ENCODE measurements at regions not wholly inside any gene's neighbourhood (a gene's known extent, or its start where the extent isn't known, plus 50 kb on each side); places are given as distances from the start of the nearest gene placed in this dataset.

- no peak overlapping the region for H3K4me3 ChIP-seq (replicated peaks in 1 of 2; ENCODE audit: low read depth in 1 of 2, low read length in 2 of 2)
- intact Hi-C loops (cut with micrococcal nuclease) = no loop called here
- RAD21 ChIA-PET (ENCODE audit: low non-redundant PET in 1 of 2, low total read pairs in 2 of 2, uncharacterized antibody in 2 of 2, unreplicated experiment in 2 of 2) = no interaction called here
- no peak overlapping the region for H3K4me2 ChIP-seq (ENCODE audit: low read length)
- no peaks in the 10 kb centered on the region for H4K20me1 ChIP-seq (ENCODE audit: insufficient read depth)
- H3K4me1 ChIP-seq (ENCODE audit: control insufficient read depth in 1 of 2, insufficient read depth in 2 of 2, low read length in 2 of 2) = peaks cover 0 to 3% of the 10 kb centered on the region in 2 experiments; a peak in 1 of 4 replicates
- ATAC-seq (no peak), DNase-seq (ENCODE audit: low read depth, low spot score) (no peak)
- H3K36me3 ChIP-seq (ENCODE audit: control insufficient read depth in 1 of 2, insufficient read depth in 2 of 2, low read length in 2 of 2) = no peaks in the 10 kb centered on the region
- BruUV-seq (replicated peaks) = no TSS peak
- no peaks in the 10 kb centered on the region for H3K9me2 ChIP-seq (ENCODE audit: insufficient read depth)
- peaks cover 12% of the 10 kb centered on the region for H3K27me3 ChIP-seq (ENCODE audit: insufficient read depth, low read length)
- H3K9me3 ChIP-seq (ENCODE audit: control insufficient read depth in 1 of 2, insufficient read depth in 1 of 2, low read depth in 1 of 2, low read length in 2 of 2) = no peaks in the 10 kb centered on the region
- POLR2A ChIA-PET = no interaction called here
- H2AFZ ChIP-seq (ENCODE audit: low read depth, low read length, poor library complexity, severe bottlenecking) = no peak overlapping the region
- CTCF ChIA-PET = no interaction called here
- no peak overlapping the region for H3K9ac ChIP-seq (ENCODE audit: low read length)
- H3K27ac ChIP-seq (ENCODE audit: low read depth, low read length) = no peak overlapping the region
- H3K79me2 ChIP-seq (ENCODE audit: insufficient read depth, low read length) = no peaks in the 10 kb centered on the region
- TF ChIP-seq SIN3A (IDR thresholded peaks at IDR 0.05; ENCODE audit: low read depth) = no peak
- TF ChIP-seq POLR2A (IDR thresholded peaks at IDR 0.05; ENCODE audit: borderline replicate concordance, extremely low read depth, insufficient read depth, insufficient read length) = no peak
- TF ChIP-seq, protein P1, sequence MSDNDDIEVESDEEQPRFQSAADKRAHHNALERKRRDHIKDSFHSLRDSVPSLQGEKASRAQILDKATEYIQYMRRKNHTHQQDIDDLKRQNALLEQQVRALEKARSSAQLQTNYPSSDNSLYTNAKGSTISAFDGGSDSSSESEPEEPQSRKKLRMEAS (IDR thresholded peaks at IDR 0.05) = no peak
These were observed 134.0 kb upstream of the CCDC68 start for GRCh38 chr18:55093295-55093694.

DNA sequence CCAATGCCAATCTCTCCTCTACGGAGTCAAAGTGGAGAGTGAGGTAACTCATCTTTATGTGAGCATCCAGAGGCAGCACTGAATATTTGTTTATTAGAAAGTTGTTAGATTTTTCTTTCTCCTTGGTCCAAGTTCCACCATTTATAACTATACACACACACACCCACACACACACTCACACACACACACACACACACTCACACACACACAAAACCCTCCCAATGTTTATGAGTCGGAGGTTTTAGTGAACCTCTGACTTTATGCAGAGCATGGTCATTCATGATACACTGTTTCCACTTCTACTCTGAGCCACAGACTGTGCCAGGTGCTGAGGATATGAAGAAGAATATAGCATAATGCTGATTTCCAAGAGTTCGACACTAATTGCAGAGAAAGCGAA is 132.9 kb upstream of the CCDC68 start:
- no peaks in the 10 kb centered on the region for H3K9me2 ChIP-seq (ENCODE audit: insufficient read depth)
- RAD21 ChIA-PET (ENCODE audit: low non-redundant PET in 1 of 2, low total read pairs in 2 of 2, uncharacterized antibody in 2 of 2, unreplicated experiment in 2 of 2) = no interaction called here

More for the DNA sequence above, 132.9 kb upstream of the CCDC68 start:
- Histone ChIP-seq H4K20me1 (ENCODE audit: insufficient read depth) (no peaks in the 10 kb centered on the region), H3K4me2 (ENCODE audit: low read length) (no peak overlapping the region), H3K36me3 (ENCODE audit: control insufficient read depth in 1 of 2, insufficient read depth in 2 of 2, low read length in 2 of 2) (no peaks in the 10 kb centered on the region), H3K9ac (ENCODE audit: low read length) (no peak overlapping the region), H3K4me1 (ENCODE audit: control insufficient read depth in 1 of 2, insufficient read depth in 2 of 2, low read length in 2 of 2) (no peaks in the 10 kb centered on the region; a peak in 1 of 4 replicates), H3K4me3 (replicated peaks in 1 of 2; ENCODE audit: low read depth in 1 of 2, low read length in 2 of 2) (no peak overlapping the region), H2AFZ (ENCODE audit: low read depth, low read length, poor library complexity, severe bottlenecking) (no peak overlapping the region), H3K27me3 (ENCODE audit: insufficient read depth, low read length) (peaks cover 14% of the 10 kb centered on the region), H3K79me2 (ENCODE audit: insufficient read depth, low read length) (no peaks in the 10 kb centered on the region), H3K27ac (ENCODE audit: low read depth, low read length) (no peak overlapping the region), H3K9me3 (ENCODE audit: control insufficient read depth in 1 of 2, insufficient read depth in 1 of 2, low read depth in 1 of 2, low read length in 2 of 2) (no peaks in the 10 kb centered on the region)
- no peak for TF ChIP-seq SIN3A (IDR thresholded peaks at IDR 0.05; ENCODE audit: low read depth)
- no peak for TF ChIP-seq ELF1 (IDR thresholded peaks at IDR 0.05; ENCODE audit: borderline replicate concordance, low read depth)
- TF ChIP-seq TCF7L2 (IDR thresholded peaks at IDR 0.05; ENCODE audit: borderline replicate concordance, extremely low read depth, insufficient read depth, insufficient read length) = no peak
- TF ChIP-seq EZH2 (IDR thresholded peaks at IDR 0.05) = no peak
- no peak for TF ChIP-seq POLR2AphosphoS5 (IDR thresholded peaks at IDR 0.05; ENCODE audit: low read depth, low read length)
- no peak for TF ChIP-seq CEBPB (IDR thresholded peaks at IDR 0.05; ENCODE audit: low read depth)
- TF ChIP-seq RAD21 (IDR thresholded peaks at IDR 0.05; ENCODE audit: low read depth) = no peak
- no peak for TF ChIP-seq EGR1 (IDR thresholded peaks at IDR 0.05; ENCODE audit: low read depth)
- TF ChIP-seq, protein P1 (IDR thresholded peaks at IDR 0.05) = no peak
- no TSS peak for BruUV-seq (replicated peaks)
- ChIA-PET POLR2A (no interaction called here), CTCF (no interaction called here)
- no peak for ATAC-seq
- DNase-seq (ENCODE audit: low read depth, low spot score) = no peak
- intact Hi-C loops (cut with micrococcal nuclease) = no loop called here

Measured in HCT116 (cell line).